ENCODE measurements at regions not wholly inside any gene's neighbourhood (a gene's known extent, or its start where the extent isn't known, plus 50 kb on each side); places are given as distances from the start of the nearest gene placed in this dataset.

DNA sequence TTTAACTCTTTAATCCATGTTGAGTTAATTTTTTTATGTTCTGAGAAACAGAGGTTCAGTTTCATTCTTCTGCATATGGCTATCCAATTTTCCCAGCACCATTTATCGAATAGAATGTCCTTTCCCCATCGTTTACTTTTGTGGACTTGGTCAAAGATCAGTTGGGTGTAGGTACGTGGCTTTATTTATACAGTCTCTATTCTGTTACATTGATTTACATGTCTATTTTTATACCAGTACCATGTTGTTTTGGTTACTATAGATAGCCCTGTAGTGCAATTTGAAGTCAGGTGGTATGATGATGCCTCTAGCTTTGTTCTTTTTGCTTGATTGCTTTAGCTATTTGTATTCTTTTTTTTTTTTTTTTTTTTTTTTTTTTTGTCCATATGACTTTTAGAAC lies 462.0 kb downstream of the HTR1A start:
- H3K9ac ChIP-seq (ENCODE audit: low read depth, low read length) = no peak overlapping the region
- no peaks in the 10 kb centered on the region for H3K9me1 ChIP-seq (ENCODE audit: insufficient read depth, low read length)
- TF ChIP-seq RCOR1 (IDR thresholded peaks at IDR 0.05; ENCODE audit: insufficient replicate concordance, low read length) (no peak), MXI1 (IDR thresholded peaks at IDR 0.05; ENCODE audit: borderline replicate concordance, low read depth, low read length) (no peak), MAFK (IDR thresholded peaks at IDR 0.05; ENCODE audit: low read depth, low read length) (no peak), NFE2L2 (IDR thresholded peaks at IDR 0.05; ENCODE audit: low read depth, low read length) (no peak), FOS (IDR thresholded peaks at IDR 0.05; ENCODE audit: low read depth, low read length) (no peak), RAD21 (IDR thresholded peaks at IDR 0.05; ENCODE audit: low read length) (no peak), MAZ (IDR thresholded peaks at IDR 0.05; ENCODE audit: borderline replicate concordance, low read depth, low read length) (no peak), RFX5 (IDR thresholded peaks at IDR 0.05; ENCODE audit: low read depth, low read length) (no peak), CHD1 (IDR thresholded peaks at IDR 0.05; ENCODE audit: low read depth, low read length) (no peak), BHLHE40 (IDR thresholded peaks at IDR 0.05; ENCODE audit: low read depth, low read length) (no peak), SMC3 (IDR thresholded peaks at IDR 0.05; ENCODE audit: low read depth, low read length) (no peak)
- TF ChIP-seq, protein P1, sequence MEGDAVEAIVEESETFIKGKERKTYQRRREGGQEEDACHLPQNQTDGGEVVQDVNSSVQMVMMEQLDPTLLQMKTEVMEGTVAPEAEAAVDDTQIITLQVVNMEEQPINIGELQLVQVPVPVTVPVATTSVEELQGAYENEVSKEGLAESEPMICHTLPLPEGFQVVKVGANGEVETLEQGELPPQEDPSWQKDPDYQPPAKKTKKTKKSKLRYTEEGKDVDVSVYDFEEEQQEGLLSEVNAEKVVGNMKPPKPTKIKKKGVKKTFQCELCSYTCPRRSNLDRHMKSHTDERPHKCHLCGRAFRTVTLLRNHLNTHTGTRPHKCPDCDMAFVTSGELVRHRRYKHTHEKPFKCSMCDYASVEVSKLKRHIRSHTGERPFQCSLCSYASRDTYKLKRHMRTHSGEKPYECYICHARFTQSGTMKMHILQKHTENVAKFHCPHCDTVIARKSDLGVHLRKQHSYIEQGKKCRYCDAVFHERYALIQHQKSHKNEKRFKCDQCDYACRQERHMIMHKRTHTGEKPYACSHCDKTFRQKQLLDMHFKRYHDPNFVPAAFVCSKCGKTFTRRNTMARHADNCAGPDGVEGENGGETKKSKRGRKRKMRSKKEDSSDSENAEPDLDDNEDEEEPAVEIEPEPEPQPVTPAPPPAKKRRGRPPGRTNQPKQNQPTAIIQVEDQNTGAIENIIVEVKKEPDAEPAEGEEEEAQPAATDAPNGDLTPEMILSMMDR (conservative IDR thresholded peaks at IDR 0.05; ENCODE audit: low read depth, low read length) = no peak
- TF ChIP-seq, protein P2, sequence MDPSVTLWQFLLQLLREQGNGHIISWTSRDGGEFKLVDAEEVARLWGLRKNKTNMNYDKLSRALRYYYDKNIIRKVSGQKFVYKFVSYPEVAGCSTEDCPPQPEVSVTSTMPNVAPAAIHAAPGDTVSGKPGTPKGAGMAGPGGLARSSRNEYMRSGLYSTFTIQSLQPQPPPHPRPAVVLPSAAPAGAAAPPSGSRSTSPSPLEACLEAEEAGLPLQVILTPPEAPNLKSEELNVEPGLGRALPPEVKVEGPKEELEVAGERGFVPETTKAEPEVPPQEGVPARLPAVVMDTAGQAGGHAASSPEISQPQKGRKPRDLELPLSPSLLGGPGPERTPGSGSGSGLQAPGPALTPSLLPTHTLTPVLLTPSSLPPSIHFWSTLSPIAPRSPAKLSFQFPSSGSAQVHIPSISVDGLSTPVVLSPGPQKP (IDR thresholded peaks at IDR 0.05; ENCODE audit: borderline replicate concordance, low read depth, low read length) = no peak
- TF ChIP-seq, protein P3, sequence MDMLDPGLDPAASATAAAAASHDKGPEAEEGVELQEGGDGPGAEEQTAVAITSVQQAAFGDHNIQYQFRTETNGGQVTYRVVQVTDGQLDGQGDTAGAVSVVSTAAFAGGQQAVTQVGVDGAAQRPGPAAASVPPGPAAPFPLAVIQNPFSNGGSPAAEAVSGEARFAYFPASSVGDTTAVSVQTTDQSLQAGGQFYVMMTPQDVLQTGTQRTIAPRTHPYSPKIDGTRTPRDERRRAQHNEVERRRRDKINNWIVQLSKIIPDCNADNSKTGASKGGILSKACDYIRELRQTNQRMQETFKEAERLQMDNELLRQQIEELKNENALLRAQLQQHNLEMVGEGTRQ (IDR thresholded peaks at IDR 0.05; ENCODE audit: low read depth, low read length) = no peak
- ChIA-PET CTCF (no interaction called here), POLR2A (ENCODE audit: unreplicated experiment) (no interaction called here)
- intact Hi-C loops (cut with micrococcal nuclease) = no loop called here
- no peak overlapping the region for H4K91ac ChIP-seq (ENCODE audit: insufficient read depth, low read depth, low read length)
- H3K27me3 ChIP-seq (ENCODE audit: control insufficient read depth, insufficient read depth, low read length) = no peaks in the 10 kb centered on the region
- no peak overlapping the region for H4K8ac ChIP-seq (ENCODE audit: low read depth in 2 of 2, low read length in 2 of 2)
- no peak overlapping the region for H3K4me3 ChIP-seq (ENCODE audit: insufficient read depth, low read depth, low read length)
- no peak overlapping the region for H3K27ac ChIP-seq (ENCODE audit: insufficient read depth, low read length)
- H3K36me3 ChIP-seq (ENCODE audit: control insufficient read depth, insufficient read depth, low read length) = no peaks in the 10 kb centered on the region
- H2BK120ac ChIP-seq (ENCODE audit: low read depth, low read length) = no peak overlapping the region
- BruUV-seq (replicated peaks) = no TSS peak
- H4K20me1 ChIP-seq (ENCODE audit: insufficient read depth, low read length) = no peaks in the 10 kb centered on the region
- DNase-seq (no peak), ATAC-seq (ENCODE audit: low read depth) (no peak)
- H3K14ac ChIP-seq (replicated peaks; ENCODE audit: low read depth, low read length) = no peak overlapping the region
- H3K23ac ChIP-seq (ENCODE audit: low read depth, low read length) = no peak overlapping the region
- no peak overlapping the region for H2BK15ac ChIP-seq (ENCODE audit: low read depth, low read length)
- H2BK20ac ChIP-seq (ENCODE audit: low read depth, low read length) = no peak overlapping the region
- no peaks in the 10 kb centered on the region for H3K79me1 ChIP-seq (ENCODE audit: low read depth in 1 of 2, low read length in 2 of 2)
- WGBS, 2 experiments (ENCODE audit: extremely low coverage in 2 of 2, insufficient read length in 1 of 2) = no CpG with 5 or more reads among the region's 3 CpGs
- in situ Hi-C loops (cut with MboI; ENCODE audit: low sequenced_read_pairs) = no loop called here
- H4K5ac ChIP-seq (ENCODE audit: low read depth, low read length) = no peak overlapping the region
- H3K18ac ChIP-seq (ENCODE audit: low read depth, low read length) = no peak overlapping the region
- H2AK5ac ChIP-seq (ENCODE audit: low read depth, low read length) = no peak overlapping the region
- H2AFZ ChIP-seq (replicated peaks; ENCODE audit: low read length, poor library complexity) = no peak overlapping the region
- H3K56ac ChIP-seq (ENCODE audit: extremely low read depth, insufficient read depth, low read length) = no peak overlapping the region
- H3K9me3 ChIP-seq (ENCODE audit: control insufficient read depth, insufficient read depth, low read length) = peaks cover 2% of the 10 kb centered on the region; the same call in 1 of the 2 replicates
- H3K4ac ChIP-seq (ENCODE audit: low read depth, low read length) = no peak overlapping the region
- H2BK5ac ChIP-seq (ENCODE audit: low read depth, low read length, poor library complexity, severe bottlenecking) = no peak overlapping the region
- H2AK9ac ChIP-seq (replicated peaks; ENCODE audit: low read depth, low read length, poor library complexity) = no peak overlapping the region
- dilution Hi-C loops (cut with HindIII; ENCODE audit: low sequenced_read_pairs, unreplicated experiment) = no loop called here
- H3K4me2 ChIP-seq (ENCODE audit: low read depth, low read length) = no peak overlapping the region
- no peaks in the 10 kb centered on the region for H3K4me1 ChIP-seq (ENCODE audit: control insufficient read depth, insufficient read depth, low read length)

All from IMR-90 (cell line).